K562 (cell line): ENCODE measurements at regions not wholly inside any gene's neighbourhood (a gene's known extent, or its start where the extent isn't known, plus 50 kb on each side); places are given as distances from the start of the nearest gene placed in this dataset.

ENCODE experiments used
- ATAC-seq: fragments of 200-7000 bp; cut with Tn5 transposase; 3 replicates; pipeline ENCODE4 v1.9.1; 2020; ENCODE audit warnings: moderate library complexity
- BruUV-seq: library from RNA; stranded (reverse); fragments of 400-500 nt; replicated peaks from 2 replicates; lab custom pipeline; 2021; lab: Mats Ljungman, UMichigan
- CTCF ChIA-PET: fragments of 300-600 bp; formaldehyde crosslinking; extraction: SDS; loops from one replicate; lab custom pipeline; 2021; ENCODE audit warnings: low intra/inter-chr PET ratio; lab: Yijun Ruan, JAX
- POLR2A ChIA-PET: fragments of 300-600, 350-650 bp; sonication (Branson Sonifier 250); formaldehyde crosslinking; extraction: SDS; loops from one replicate; lab custom pipeline; 2021; ENCODE audit warnings: antibody characterized with exemption, inconsistent platforms; lab: Yijun Ruan, JAX
- DNase-seq, 4 experiments: peaks; one replicate each; pipeline versions ENCODE4 v3.0.0 to v3.0.0-alpha.2; 2011 to 2018; ENCODE audit warnings: low spot score in 3 of 4, mixed read lengths in 3 of 4; ENCODE audit errors: extremely low read depth in 1 of 4
- FAIRE-seq: peaks from 2 replicates; lab custom pipeline; 2011; peaks lifted over from hg19 to GRCh38; lab: Jason Lieb, UNC
- H2AFZ ChIP-seq: 2 replicates; pipeline ENCODE4 v1.6.0; 2011; ENCODE audit warnings: low read depth, low read length, control low read depth, inconsistent platforms
- H3K27ac ChIP-seq: fragments of 200-600 bp; 3 replicates; pipeline ENCODE4 v1.8.0; 2011; ENCODE audit warnings: low read depth, mild to moderate bottlenecking, control low read depth, inconsistent platforms, low read length, moderate library complexity, mixed read lengths; ENCODE audit errors: extremely low read depth
- H3K27me3 ChIP-seq, 2 experiments: fragments of 300-600 bp in 1 of 2; 2 replicates in 1 of 2; 3 replicates in 1 of 2; pipeline versions ENCODE4 v1.6.0 to v1.8.0; 2011; ENCODE audit warnings: inconsistent platforms in 2 of 2, low read length in 2 of 2, mild to moderate bottlenecking in 1 of 2, mixed read lengths in 1 of 2, moderate library complexity in 1 of 2; ENCODE audit not compliant: control insufficient read depth in 2 of 2, insufficient read depth in 2 of 2
- H3K36me3 ChIP-seq: fragments of 300-600 bp; 3 replicates; pipeline ENCODE4 v1.8.0; 2011; ENCODE audit warnings: mild to moderate bottlenecking, low read length, inconsistent platforms; ENCODE audit not compliant: control insufficient read depth, insufficient read depth
- H3K4me1 ChIP-seq, 2 experiments: fragments of 200-600 bp in 1 of 2; replicated peaks in 1 of 2; 2 replicates in 1 of 2; 3 replicates in 1 of 2; pipeline versions ENCODE4 v1.5.1 to v1.8.0; 2011; ENCODE audit warnings: inconsistent platforms in 2 of 2, low read length in 2 of 2, mild to moderate bottlenecking in 1 of 2, mixed read lengths in 1 of 2, moderate library complexity in 1 of 2; ENCODE audit not compliant: control insufficient read depth in 2 of 2, insufficient read depth in 2 of 2
- H3K4me2 ChIP-seq: 2 replicates; pipeline ENCODE4 v1.6.1; 2011; ENCODE audit warnings: low read length, control low read depth, inconsistent platforms, mixed read lengths; ENCODE audit not compliant: insufficient read depth
- H3K4me3 ChIP-seq: fragments of 200-600 bp; sonication (generic), shearing (Covaris generic); 2 replicates; pipeline ENCODE4 v1.5.1; 2016; ENCODE audit warnings: control low read depth, inconsistent platforms
- H3K79me2 ChIP-seq: fragments of 200-600 bp; 3 replicates; pipeline ENCODE4 v1.8.0; 2011; ENCODE audit warnings: low read length, inconsistent platforms; ENCODE audit not compliant: control insufficient read depth, insufficient read depth
- H3K9ac ChIP-seq, 2 experiments: 2 replicates each; pipeline versions ENCODE4 v1.6.0 to v1.6.1; 2011; ENCODE audit warnings: low read depth in 2 of 2, low read length in 2 of 2, control low read depth in 1 of 2, inconsistent platforms in 1 of 2, mild to moderate bottlenecking in 1 of 2, mixed read lengths in 1 of 2; ENCODE audit not compliant: insufficient read depth in 1 of 2
- H3K9me1 ChIP-seq: one replicate; pipeline ENCODE4 v1.6.0; 2011; ENCODE audit warnings: inconsistent platforms, mild to moderate bottlenecking, low read length, moderate library complexity; ENCODE audit not compliant: control insufficient read depth, insufficient read depth
- H3K9me3 ChIP-seq: replicated peaks from 2 replicates; pipeline ENCODE4 v1.5.1; 2011; ENCODE audit warnings: low read depth, low read length, inconsistent platforms; ENCODE audit not compliant: control insufficient read depth, insufficient read depth
- H4K20me1 ChIP-seq: replicated peaks from 2 replicates; pipeline ENCODE4 v1.6.1; 2011; ENCODE audit warnings: low read length, inconsistent platforms, mixed read lengths; ENCODE audit not compliant: control insufficient read depth, insufficient read depth
- CREB1 ChIP-seq, 2 experiments: sonication (generic) in 1 of 2; formaldehyde crosslinking in 1 of 2; IDR thresholded peaks; 2 replicates each; pipeline versions ENCODE4 v1.6.1 to v1.8.0; 2012 to 2022; ENCODE audit warnings: inconsistent platforms in 1 of 2, mild to moderate bottlenecking in 1 of 2, missing genetic modification reagents in 1 of 2, moderate library complexity in 1 of 2
- DMBX1 ChIP-seq: fragments of 250-450 bp; sonication (Bioruptor Pico); IDR thresholded peaks from 2 replicates; pipeline ENCODE4 v1.8.0; 2022; ENCODE audit warnings: inconsistent platforms, mild to moderate bottlenecking, moderate library complexity, borderline replicate concordance
- PCBP1 ChIP-seq: fragments of 200-400 bp; formaldehyde crosslinking; IDR thresholded peaks from 2 replicates; pipeline ENCODE4 v1.6.1; 2018; ENCODE audit warnings: mild to moderate bottlenecking, low read depth, low read length; ENCODE audit not compliant: poor library complexity, severe bottlenecking
- WGBS: fragments of 100-300 bp; shearing (Covaris generic); methylation state at CpG from one replicate; pipeline ENCODE4 v1.1.6; 2016; ENCODE audit warnings: low coverage, mixed read lengths; ENCODE audit not compliant: insufficient coverage; ENCODE audit errors: missing lambda C conversion rate; 5-methylcytosine and 5-hydroxymethylcytosine counted together
- in situ Hi-C: fragments of 300-500 bp; cut with MboI; formaldehyde crosslinking; loops from 4 replicates; pipeline ENCODE4 v1.15.0; 2018; ENCODE audit warnings: inconsistent platforms, mixed read lengths
- intact Hi-C: fragments of 100-400 bp; cut with micrococcal nuclease; formaldehyde crosslinking; loops from 2 replicates; pipeline ENCODE4 v1.14.2; 2022
- TF ChIP-seq, protein P1 (sequence below): sonication (generic); formaldehyde crosslinking; IDR thresholded peaks from 2 replicates; pipeline ENCODE4 v1.9.0; 2022; ENCODE audit warnings: mild to moderate bottlenecking, missing genetic modification reagents
- TF ChIP-seq, protein P2 (sequence below), 2 experiments: fragments of 200-800 bp in 1 of 2; sonication (Bioruptor generic) in 1 of 2; sonication (generic) in 1 of 2; formaldehyde crosslinking in 1 of 2; IDR thresholded peaks in 1 of 2; conservative IDR thresholded peaks in 1 of 2; 2 replicates each; pipeline versions ENCODE4 v1.5.0 to v1.6.1; 2016 to 2020; ENCODE audit warnings: missing compliant biosample characterization in 1 of 2, missing genetic modification characterization in 1 of 2, missing genetic modification reagents in 1 of 2
- TF ChIP-seq, protein P3 (sequence below), 2 experiments: fragments of 250-450 bp in 1 of 2; fragments of 450-650 bp in 1 of 2; sonication (Bioruptor Pico) in 1 of 2; IDR thresholded peaks; 2 replicates each; pipeline versions ENCODE4 v1.6.1 to v1.8.0; 2016 to 2021; ENCODE audit warnings: mild to moderate bottlenecking in 2 of 2, moderate library complexity in 2 of 2, missing compliant biosample characterization in 1 of 2, missing genetic modification characterization in 1 of 2

DNA sequence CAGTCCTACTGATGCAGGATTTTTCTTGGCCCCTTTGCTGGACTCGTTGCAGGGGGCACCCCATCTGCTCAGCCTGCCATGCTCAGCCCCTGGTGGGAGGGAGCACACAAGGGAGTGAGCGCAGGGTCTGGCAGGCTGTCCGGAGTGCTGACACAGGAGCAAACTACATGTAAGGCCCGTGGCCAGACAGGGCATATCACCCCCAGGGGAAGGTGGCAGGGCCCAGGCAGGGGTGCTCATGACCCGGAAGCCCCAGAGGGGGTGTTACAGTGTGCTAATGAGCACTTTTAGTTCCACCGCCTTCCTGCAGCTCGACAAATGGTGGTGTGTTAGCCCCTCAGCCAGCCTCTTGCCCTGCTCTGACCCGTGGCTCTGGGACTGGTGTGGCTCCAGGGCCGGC, 645.6 kb upstream of the TMEM132C start:
- intact Hi-C loops: no loop called here
- 0% methylated on average over 9 of the region's 9 CpGs for WGBS
- no peak overlapping the region for H3K27ac ChIP-seq
- H3K36me3 ChIP-seq: no peaks in the 10 kb centered on the region
- H3K4me1 ChIP-seq: no peaks in the 10 kb centered on the region
- DNase-seq (no peak), ATAC-seq (no peak), FAIRE-seq (no peak)
- no peak overlapping the region for H3K4me2 ChIP-seq
- no peak overlapping the region for H3K9ac ChIP-seq
- no peaks in the 10 kb centered on the region for H3K9me3 ChIP-seq
- no peak overlapping the region for H3K4me3 ChIP-seq
- BruUV-seq: no TSS peak
- H4K20me1 ChIP-seq: no peaks in the 10 kb centered on the region
- H2AFZ ChIP-seq: no peak overlapping the region
- H3K27me3 ChIP-seq: no peaks in the 10 kb centered on the region
- TF ChIP-seq CREB1 (IDR thresholded peaks at IDR 0.05): no peak
- TF ChIP-seq CREB1 (CRISPR knock-in tag; IDR thresholded peaks at IDR 0.05): no peak
- no peaks in the 10 kb centered on the region for H3K79me2 ChIP-seq
- ChIA-PET POLR2A (interaction anchor here (0.7 to 0.8 kb wide), 3 partner anchors 97 to 394 kb away, joined by 3 to 4 read pairs (median 3); no protein-coding TSS in a partner anchor), CTCF (no interaction called here)
- H3K9me1 ChIP-seq: no peaks in the 10 kb centered on the region
- in situ Hi-C loops: no loop called here

DNA sequence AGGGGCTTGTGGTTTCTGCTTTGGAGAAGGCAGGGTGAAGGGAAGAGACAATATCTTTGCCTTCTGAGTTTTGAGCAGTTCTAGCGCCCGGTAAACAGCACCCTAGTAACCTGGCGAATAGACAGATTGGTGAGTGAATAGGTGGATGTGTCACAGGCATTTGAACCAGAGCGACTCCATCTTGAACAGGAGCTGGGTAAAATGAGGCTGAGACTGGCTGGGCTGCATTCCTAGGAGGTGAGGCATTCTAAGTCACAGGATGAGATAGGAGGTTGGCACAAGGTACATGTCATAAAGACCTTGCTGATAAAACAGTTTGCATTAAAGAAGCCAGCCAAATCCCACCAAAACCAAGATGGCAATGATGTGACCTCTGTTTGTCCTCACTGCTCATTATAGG, 643.6 kb upstream of the TMEM132C start:
- no peak overlapping the region for H3K27ac ChIP-seq
- FAIRE-seq (no peak), DNase-seq (no peak), ATAC-seq (no peak)
- H3K36me3 ChIP-seq: no peaks in the 10 kb centered on the region
- TF ChIP-seq DMBX1: peak; percentile 44; the same call in 1 of the 2 replicates
- TF ChIP-seq, protein P1, sequence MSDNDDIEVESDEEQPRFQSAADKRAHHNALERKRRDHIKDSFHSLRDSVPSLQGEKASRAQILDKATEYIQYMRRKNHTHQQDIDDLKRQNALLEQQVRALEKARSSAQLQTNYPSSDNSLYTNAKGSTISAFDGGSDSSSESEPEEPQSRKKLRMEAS (CRISPR knock-in tag): no peak
- no peak for TF ChIP-seq PCBP1
- TF ChIP-seq, protein P2, sequence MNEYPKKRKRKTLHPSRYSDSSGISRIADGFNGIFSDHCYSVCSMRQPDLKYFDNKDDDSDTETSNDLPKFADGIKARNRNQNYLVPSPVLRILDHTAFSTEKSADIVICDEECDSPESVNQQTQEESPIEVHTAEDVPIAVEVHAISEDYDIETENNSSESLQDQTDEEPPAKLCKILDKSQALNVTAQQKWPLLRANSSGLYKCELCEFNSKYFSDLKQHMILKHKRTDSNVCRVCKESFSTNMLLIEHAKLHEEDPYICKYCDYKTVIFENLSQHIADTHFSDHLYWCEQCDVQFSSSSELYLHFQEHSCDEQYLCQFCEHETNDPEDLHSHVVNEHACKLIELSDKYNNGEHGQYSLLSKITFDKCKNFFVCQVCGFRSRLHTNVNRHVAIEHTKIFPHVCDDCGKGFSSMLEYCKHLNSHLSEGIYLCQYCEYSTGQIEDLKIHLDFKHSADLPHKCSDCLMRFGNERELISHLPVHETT (CRISPR knock-in tag; conservative IDR thresholded peaks at IDR 0.05 in 1 of 2, IDR thresholded peaks at IDR 0.05 in 1 of 2): 0 out of 4 replicates have a peak, but pooled peaks of 1 of the 2 experiments have one; percentile 47
- TF ChIP-seq, protein P3, sequence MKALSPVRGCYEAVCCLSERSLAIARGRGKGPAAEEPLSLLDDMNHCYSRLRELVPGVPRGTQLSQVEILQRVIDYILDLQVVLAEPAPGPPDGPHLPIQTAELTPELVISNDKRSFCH (CRISPR knock-in tag; IDR thresholded peaks at IDR 0.05): no peak
- TF ChIP-seq, protein P3 (tag; IDR thresholded peaks at IDR 0.05): peak; percentile 95
- in situ Hi-C loops: no loop called here
- H3K4me2 ChIP-seq: no peak overlapping the region
- no peaks in the 10 kb centered on the region for H3K79me2 ChIP-seq
- H4K20me1 ChIP-seq: no peaks in the 10 kb centered on the region
- no peak overlapping the region for H3K4me3 ChIP-seq
- no peak overlapping the region for H3K9ac ChIP-seq
- ChIA-PET CTCF (no interaction called here), POLR2A (no interaction called here)
- BruUV-seq: no TSS peak
- H2AFZ ChIP-seq: no peak overlapping the region
- no peaks in the 10 kb centered on the region for H3K9me3 ChIP-seq
- H3K4me1 ChIP-seq: no peaks in the 10 kb centered on the region
- H3K27me3 ChIP-seq: no peaks in the 10 kb centered on the region
- 0% methylated on average over 4 of the region's 4 CpGs for WGBS
- intact Hi-C loops: no loop called here
- no peaks in the 10 kb centered on the region for H3K9me1 ChIP-seq
